Tibial nerve (tissue), 3 donors: ENCODE measurements at regions not wholly inside any gene's neighbourhood (a gene's known extent, or its start where the extent isn't known, plus 50 kb on each side); places are given as distances from the start of the nearest gene placed in this dataset.

Experiments
- CTCF ChIP-seq, 5 experiments: fragments of 200-600 bp in 3 of 5; fragments of 450-650 bp in 2 of 5; sonication (generic) in 3 of 5; IDR thresholded peaks; one replicate each; pipeline ENCODE4 v1.5.1; 2016 to 2019; ENCODE audit warnings: antibody characterized with exemption in 5 of 5, mild to moderate bottlenecking in 3 of 5, moderate library complexity in 2 of 5
- POLR2A ChIP-seq, 2 donors: fragments of 450-650 bp; IDR thresholded peaks; one replicate each; pipeline ENCODE4 v1.6.1; 2017; ENCODE audit warnings: antibody characterized with exemption in 2 of 2, mild to moderate bottlenecking in 2 of 2, moderate library complexity in 2 of 2

- TF ChIP-seq CTCF (IDR thresholded peaks at IDR 0.05) (peak in 3 of 5 experiments; percentile 20 to 32 (median 21)), POLR2A (IDR thresholded peaks at IDR 0.05) (no peak)
Observed at GRCh38 chr1:65527707-65528503, 107.4 kb downstream of the LEPR start.
